ENCODE measurements at regions not wholly inside any gene's neighbourhood (a gene's known extent, or its start where the extent isn't known, plus 50 kb on each side); places are given as distances from the start of the nearest gene placed in this dataset.
"Not testable (repeated sequence)": the region's sequence is repeated elsewhere in the genome, so short reads cannot be mapped to it uniquely, and the experiment has no call there.

- ATAC-seq = no peak
- DNase-seq = no peak
- Mint-ChIP-seq H3K9me3 (peaks cover 10% of the 10 kb centered on the region), H3K4me3 (no peak overlapping the region), H3K36me3 (ENCODE audit: insufficient read depth) (no peaks in the 10 kb centered on the region), H3K27me3 (ENCODE audit: low read depth) (no peaks in the 10 kb centered on the region), H3K4me1 (ENCODE audit: low read depth) (no peaks in the 10 kb centered on the region)
Observed at GRCh38 chr9:24881361-24881760, 335.7 kb upstream of the IZUMO3 start.

DNA sequence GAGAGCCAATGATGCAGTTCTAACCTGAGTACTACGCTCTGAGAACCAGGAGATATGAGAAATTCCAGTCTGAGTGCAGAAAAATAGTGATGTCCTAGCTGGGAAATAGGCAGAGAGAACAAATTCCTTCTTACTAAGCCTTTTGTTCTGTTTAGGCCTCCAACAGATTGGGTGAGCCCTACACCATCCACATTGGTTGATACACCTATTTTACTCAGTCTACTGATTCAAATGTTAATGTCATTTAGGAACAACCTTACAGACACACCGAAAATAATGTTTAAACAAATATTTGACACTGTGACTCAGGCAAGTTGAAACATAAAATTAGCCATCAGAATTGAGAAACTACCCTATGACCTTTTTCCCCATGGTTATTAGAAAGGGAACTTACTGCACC, 333.9 kb upstream of the IZUMO3 start:
- no peaks in the 10 kb centered on the region for H3K27me3 Mint-ChIP-seq (ENCODE audit: low read depth)
- H3K4me3 Mint-ChIP-seq = no peak overlapping the region

GRCh38 chr9:24856601-24857000, 310.9 kb upstream of the IZUMO3 start:
- not testable (repeated sequence) for ATAC-seq; H3K36me3 Mint-ChIP-seq (ENCODE audit: insufficient read depth); H3K4me3 Mint-ChIP-seq; H3K4me1 Mint-ChIP-seq (ENCODE audit: low read depth); DNase-seq; H3K27me3 Mint-ChIP-seq (ENCODE audit: low read depth)
- H3K9me3 Mint-ChIP-seq = peaks cover 20% of the 10 kb centered on the region

More for the DNA sequence above, 333.9 kb upstream of the IZUMO3 start:
- H3K36me3 Mint-ChIP-seq (ENCODE audit: insufficient read depth) = no peaks in the 10 kb centered on the region
- ATAC-seq = no peak
- no peaks in the 10 kb centered on the region for H3K4me1 Mint-ChIP-seq (ENCODE audit: low read depth)
- peaks cover 11% of the 10 kb centered on the region for H3K9me3 Mint-ChIP-seq
- no peak for DNase-seq

- Mint-ChIP-seq H3K4me3 (no peak overlapping the region), H3K4me1 (ENCODE audit: low read depth) (no peaks in the 10 kb centered on the region), H3K36me3 (ENCODE audit: insufficient read depth) (no peaks in the 10 kb centered on the region), H3K27me3 (ENCODE audit: low read depth) (no peaks in the 10 kb centered on the region), H3K9me3 (peaks cover 25% of the 10 kb centered on the region)
- DNase-seq = no peak
- ATAC-seq = no peak
Observed at GRCh38 chr9:24846248-24846912, 300.7 kb upstream of the IZUMO3 start.

GRCh38 chr9:24844217-24844616, 298.5 kb upstream of the IZUMO3 start:
- Mint-ChIP-seq H3K36me3 (ENCODE audit: insufficient read depth) (no peaks in the 10 kb centered on the region), H3K4me3 (no peak overlapping the region), H3K27me3 (ENCODE audit: low read depth) (no peaks in the 10 kb centered on the region), H3K9me3 (peaks cover 28% of the 10 kb centered on the region), H3K4me1 (ENCODE audit: low read depth) (no peaks in the 10 kb centered on the region)
- DNase-seq (no peak), ATAC-seq (no peak)

DNA sequence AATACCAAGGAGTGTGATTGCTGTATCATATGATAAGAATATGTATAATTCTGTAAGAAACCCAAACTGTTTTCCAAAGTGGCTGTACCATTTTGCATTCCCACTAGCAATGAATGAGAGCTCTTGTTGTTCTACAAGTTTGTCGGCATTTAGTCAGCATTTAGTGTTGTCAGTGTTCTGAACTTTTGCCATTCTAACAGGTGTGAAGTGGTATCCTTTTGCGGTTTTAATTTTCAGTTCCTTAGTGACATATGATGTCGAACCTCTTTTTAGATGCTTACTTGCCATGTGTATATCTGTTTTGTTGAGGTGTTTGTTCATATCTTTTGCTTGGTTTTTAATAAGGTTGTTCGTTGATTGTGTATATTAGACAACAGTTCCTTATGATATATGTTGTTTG, 296.3 kb upstream of the IZUMO3 start:
- no peak for DNase-seq
- H3K27me3 Mint-ChIP-seq (ENCODE audit: low read depth) = no peaks in the 10 kb centered on the region
- no peak overlapping the region for H3K4me3 Mint-ChIP-seq
- H3K9me3 Mint-ChIP-seq = peaks cover 29% of the 10 kb centered on the region
- no peak for ATAC-seq
- no peaks in the 10 kb centered on the region for H3K4me1 Mint-ChIP-seq (ENCODE audit: low read depth)
- H3K36me3 Mint-ChIP-seq (ENCODE audit: insufficient read depth) = no peaks in the 10 kb centered on the region

GRCh38 chr9:24832307-24832706, 286.6 kb upstream of the IZUMO3 start:
- DNase-seq (no peak), ATAC-seq (no peak)
- no peak overlapping the region for H3K4me3 Mint-ChIP-seq
- no peaks in the 10 kb centered on the region for H3K4me1 Mint-ChIP-seq (ENCODE audit: low read depth)
- no peaks in the 10 kb centered on the region for H3K36me3 Mint-ChIP-seq (ENCODE audit: insufficient read depth)
- peaks cover 11% of the 10 kb centered on the region for H3K9me3 Mint-ChIP-seq
- no peaks in the 10 kb centered on the region for H3K27me3 Mint-ChIP-seq (ENCODE audit: low read depth)

- no peak overlapping the region for H3K4me3 Mint-ChIP-seq
- ATAC-seq = no peak
- no peaks in the 10 kb centered on the region for H3K27me3 Mint-ChIP-seq (ENCODE audit: low read depth)
- H3K36me3 Mint-ChIP-seq (ENCODE audit: insufficient read depth) = no peaks in the 10 kb centered on the region
- H3K9me3 Mint-ChIP-seq = peaks cover 14% of the 10 kb centered on the region
- no peak for DNase-seq
- H3K4me1 Mint-ChIP-seq (ENCODE audit: low read depth) = no peaks in the 10 kb centered on the region
Observed at GRCh38 chr9:24828687-24829086, 283.0 kb upstream of the IZUMO3 start.

DNA sequence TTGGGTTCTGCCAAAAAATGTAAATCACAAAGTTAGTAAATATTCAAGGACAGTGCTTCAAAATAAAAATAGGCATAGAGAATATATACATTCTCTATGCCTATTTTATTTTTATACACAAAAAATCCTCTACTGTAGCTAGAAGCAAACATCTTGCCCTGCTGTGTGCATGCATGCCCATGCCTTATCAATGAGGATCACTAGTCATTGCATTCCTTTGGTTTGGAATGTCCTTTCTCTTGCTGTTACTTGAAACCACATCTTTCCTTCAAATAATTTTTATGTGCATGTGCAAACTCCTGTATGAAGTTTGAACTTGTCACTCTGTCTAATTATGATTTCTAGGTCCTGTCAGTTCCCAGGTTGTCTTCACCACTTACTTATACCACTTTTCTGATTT, 278.9 kb upstream of the IZUMO3 start:
- no peak for DNase-seq
- Mint-ChIP-seq H3K36me3 (ENCODE audit: insufficient read depth) (no peaks in the 10 kb centered on the region), H3K4me3 (no peak overlapping the region), H3K4me1 (ENCODE audit: low read depth) (no peaks in the 10 kb centered on the region), H3K27me3 (ENCODE audit: low read depth) (no peaks in the 10 kb centered on the region), H3K9me3 (peaks cover 10% of the 10 kb centered on the region)
- no peak for ATAC-seq

- Mint-ChIP-seq H3K36me3 (ENCODE audit: insufficient read depth) (no peaks in the 10 kb centered on the region), H3K9me3 (peaks cover 4% of the 10 kb centered on the region), H3K4me1 (ENCODE audit: low read depth) (no peaks in the 10 kb centered on the region), H3K4me3 (no peak overlapping the region), H3K27me3 (ENCODE audit: low read depth) (no peaks in the 10 kb centered on the region)
- no peak for ATAC-seq
- no peak for DNase-seq
Observed at GRCh38 chr9:24820196-24820595, 274.5 kb upstream of the IZUMO3 start.

- DNase-seq = no peak
- H3K36me3 Mint-ChIP-seq (ENCODE audit: insufficient read depth) = no peaks in the 10 kb centered on the region
- no peaks in the 10 kb centered on the region for H3K27me3 Mint-ChIP-seq (ENCODE audit: low read depth)
Observed at GRCh38 chr9:24817756-24818155, 272.1 kb upstream of the IZUMO3 start.

DNA sequence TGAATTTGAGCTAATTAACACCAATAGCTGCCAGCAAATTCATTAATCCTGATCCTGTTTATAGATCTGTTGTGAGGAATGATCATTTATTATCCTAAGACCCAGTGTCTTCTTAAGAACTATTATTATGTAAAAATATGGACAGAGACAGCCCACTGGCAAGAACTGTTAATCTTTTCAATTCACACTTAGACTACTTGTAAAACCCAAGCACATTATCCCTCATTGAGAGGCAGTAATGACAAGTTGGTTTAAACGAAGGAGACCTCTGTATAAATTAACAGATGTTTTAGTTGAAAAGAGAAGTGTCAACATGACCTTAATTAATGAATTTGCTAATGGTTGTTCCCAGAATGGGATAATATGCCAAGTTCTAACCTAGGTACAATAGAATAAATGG, 270.3 kb upstream of the IZUMO3 start:
- ATAC-seq = no peak
- Mint-ChIP-seq H3K4me1 (ENCODE audit: low read depth) (no peaks in the 10 kb centered on the region), H3K9me3 (peaks cover 11% of the 10 kb centered on the region), H3K4me3 (no peak overlapping the region), H3K27me3 (ENCODE audit: low read depth) (no peaks in the 10 kb centered on the region), H3K36me3 (ENCODE audit: insufficient read depth) (no peaks in the 10 kb centered on the region)
- no peak for DNase-seq

More at GRCh38 chr9:24817756-24818155, 272.1 kb upstream of the IZUMO3 start:
- Mint-ChIP-seq H3K4me3 (no peak overlapping the region), H3K9me3 (peaks cover 7% of the 10 kb centered on the region), H3K4me1 (ENCODE audit: low read depth) (no peaks in the 10 kb centered on the region)
- ATAC-seq = no peak

DNA sequence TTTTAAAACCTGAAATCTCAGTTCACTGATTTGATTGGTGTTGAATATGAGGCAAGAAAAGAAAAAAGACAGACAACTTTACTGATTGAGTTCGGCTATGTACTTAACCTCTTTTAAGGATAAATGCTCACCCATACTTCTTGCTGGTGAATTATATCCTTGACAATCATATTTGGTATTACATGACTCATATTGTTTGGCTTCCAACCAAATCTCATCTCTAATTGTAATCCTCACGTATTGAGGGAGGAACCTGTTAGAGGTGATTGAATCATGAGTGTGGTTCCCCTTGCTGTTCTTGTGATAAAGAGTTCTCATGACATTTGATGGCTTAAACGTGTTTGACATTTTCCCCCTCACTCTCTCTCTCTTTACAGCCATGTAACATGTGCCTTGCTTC, 255.6 kb upstream of the IZUMO3 start:
- no peaks in the 10 kb centered on the region for H3K27me3 Mint-ChIP-seq (ENCODE audit: low read depth)
- DNase-seq (no peak), ATAC-seq (no peak)
- H3K4me3 Mint-ChIP-seq = no peak overlapping the region
- H3K4me1 Mint-ChIP-seq (ENCODE audit: low read depth) = no peaks in the 10 kb centered on the region
- peaks cover 9% of the 10 kb centered on the region for H3K9me3 Mint-ChIP-seq
- H3K36me3 Mint-ChIP-seq (ENCODE audit: insufficient read depth) = no peaks in the 10 kb centered on the region

DNA sequence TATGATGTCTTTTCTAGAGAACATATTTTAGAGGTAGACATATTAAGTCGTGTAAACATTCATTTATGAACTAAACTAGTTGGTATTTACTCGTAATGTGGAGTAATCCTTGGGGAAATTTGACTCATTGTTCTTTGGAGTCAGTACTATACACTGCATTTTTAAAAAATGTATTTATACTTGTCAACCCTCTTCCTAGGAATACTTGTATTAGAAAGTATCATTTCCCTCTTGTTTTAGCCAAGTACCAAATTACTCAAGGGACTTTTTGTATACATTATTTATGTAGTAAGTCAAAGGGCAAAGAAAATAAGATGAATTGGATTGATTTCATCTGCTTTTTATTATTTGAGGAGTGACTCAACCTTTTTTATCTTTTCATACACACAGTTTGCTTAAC, 248.1 kb upstream of the IZUMO3 start:
- DNase-seq (no peak), ATAC-seq (no peak)
- no peaks in the 10 kb centered on the region for H3K4me1 Mint-ChIP-seq (ENCODE audit: low read depth)
- H3K9me3 Mint-ChIP-seq = peaks cover 26% of the 10 kb centered on the region
- H3K4me3 Mint-ChIP-seq = no peak overlapping the region
- H3K36me3 Mint-ChIP-seq (ENCODE audit: insufficient read depth) = no peaks in the 10 kb centered on the region
- no peaks in the 10 kb centered on the region for H3K27me3 Mint-ChIP-seq (ENCODE audit: low read depth)

DNA sequence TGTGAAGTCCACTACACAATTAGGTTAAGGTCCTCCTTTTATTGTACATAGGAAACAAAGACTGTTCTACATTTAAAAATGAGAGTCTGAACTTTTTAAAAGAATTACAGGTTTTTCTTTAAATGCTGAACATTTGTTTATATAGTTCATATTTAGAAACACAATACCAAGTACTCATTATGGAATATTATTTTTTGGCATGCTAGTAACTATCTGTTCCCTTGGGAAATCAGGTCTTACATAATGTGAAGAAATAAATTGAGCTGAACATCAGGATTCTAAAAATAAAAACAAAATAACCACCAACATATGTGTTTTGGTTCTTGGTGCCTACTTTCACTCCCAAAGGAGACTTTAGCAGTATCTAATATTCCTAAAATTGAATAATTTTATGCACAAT, 230.5 kb upstream of the IZUMO3 start:
- DNase-seq (no peak), ATAC-seq (no peak)
- no peak overlapping the region for H3K4me3 Mint-ChIP-seq
- H3K4me1 Mint-ChIP-seq (ENCODE audit: low read depth) = no peaks in the 10 kb centered on the region
- H3K36me3 Mint-ChIP-seq (ENCODE audit: insufficient read depth) = no peaks in the 10 kb centered on the region
- H3K27me3 Mint-ChIP-seq (ENCODE audit: low read depth) = no peaks in the 10 kb centered on the region
- H3K9me3 Mint-ChIP-seq = peaks cover 37% of the 10 kb centered on the region

- H3K36me3 Mint-ChIP-seq (ENCODE audit: insufficient read depth); H3K4me3 Mint-ChIP-seq; H3K27me3 Mint-ChIP-seq (ENCODE audit: low read depth); H3K4me1 Mint-ChIP-seq (ENCODE audit: low read depth); ATAC-seq; DNase-seq: not testable (repeated sequence)
- peaks cover 40% of the 10 kb centered on the region for H3K9me3 Mint-ChIP-seq
Observed at GRCh38 chr9:24774199-24774598, 228.5 kb upstream of the IZUMO3 start.

Data from activated T-cell treated with anti-CD3 and anti-CD28 coated beads, Interleukin-2, amount 50 U/mL, for 4 hours (primary cell).